Mesodermal cell (in vitro differentiated cells): ENCODE measurements at regions not wholly inside any gene's neighbourhood (a gene's known extent, or its start where the extent isn't known, plus 50 kb on each side); places are given as distances from the start of the nearest gene placed in this dataset.

ENCODE experiments used
- H3K27ac ChIP-seq: 2 replicates; pipeline ENCODE4 v1.7.0; 2013; ENCODE audit warnings: mild to moderate bottlenecking, low read depth, low read length, moderate library complexity; ENCODE audit not compliant: severe bottlenecking
- H3K36me3 ChIP-seq: 2 replicates; pipeline ENCODE4 v1.7.1; 2013; ENCODE audit warnings: mild to moderate bottlenecking, low read length, moderate library complexity; ENCODE audit not compliant: control insufficient read depth, insufficient read depth
- H3K4me1 ChIP-seq: one replicate; pipeline ENCODE4 v1.7.1; 2013; ENCODE audit warnings: mild to moderate bottlenecking, low read length; ENCODE audit not compliant: insufficient read depth, control insufficient read depth, poor library complexity, severe bottlenecking
- H3K4me3 ChIP-seq: 2 replicates; pipeline ENCODE4 v1.7.0; 2013; ENCODE audit warnings: low read length, control low read depth, mild to moderate bottlenecking; ENCODE audit not compliant: insufficient read depth, poor library complexity, severe bottlenecking; ENCODE audit errors: extremely low read depth
- H3K9me3 ChIP-seq: 2 replicates; pipeline ENCODE4 v1.7.1; 2013; ENCODE audit warnings: mild to moderate bottlenecking, low read length, moderate library complexity; ENCODE audit not compliant: control insufficient read depth
- WGBS, 2 experiments: methylation state at CpG; one replicate each; pipeline ENCODE4 v1.1.5; 2013; ENCODE audit warnings: missing lambda C conversion rate in 2 of 2; ENCODE audit not compliant: insufficient coverage in 2 of 2; 5-methylcytosine and 5-hydroxymethylcytosine counted together

GRCh38 chr13:33710924-33711323, 107.0 kb upstream of the RFC3 start:
- no peak overlapping the region for H3K27ac ChIP-seq
- no peak overlapping the region for H3K4me3 ChIP-seq
- no peaks in the 10 kb centered on the region for H3K36me3 ChIP-seq
- no CpG with 5 or more reads among the region's 1 CpG for WGBS, 2 experiments
- no peaks in the 10 kb centered on the region for H3K4me1 ChIP-seq
- no peaks in the 10 kb centered on the region for H3K9me3 ChIP-seq

DNA sequence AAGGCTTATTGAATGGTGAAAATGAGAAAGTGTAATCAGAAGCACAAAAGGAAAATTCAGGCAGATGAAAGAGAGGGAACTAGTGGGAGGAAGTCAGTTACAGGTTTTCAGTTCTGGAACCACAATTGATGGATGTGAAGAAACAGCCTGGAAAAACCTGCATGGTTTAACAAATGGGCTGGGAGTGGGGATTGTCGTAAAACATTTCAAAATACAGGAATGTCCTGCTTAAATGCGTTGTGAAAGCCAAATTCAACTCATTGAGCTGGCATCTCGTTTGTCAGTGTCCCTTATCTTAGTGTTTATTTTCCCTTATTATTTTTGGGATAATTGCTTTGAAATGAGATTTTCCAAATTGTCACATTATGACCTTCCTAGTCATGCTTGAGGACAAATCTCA, 106.5 kb upstream of the RFC3 start:
- H3K4me3 ChIP-seq: no peak overlapping the region
- H3K9me3 ChIP-seq: no peaks in the 10 kb centered on the region
- 77 to 100% methylated on average over 2 of the region's 3 CpGs for WGBS, 2 experiments

GRCh38 chr13:33717775-33718174, 100.2 kb upstream of the RFC3 start:
- H3K9me3 ChIP-seq: peaks cover 4% of the 10 kb centered on the region
- no peaks in the 10 kb centered on the region for H3K36me3 ChIP-seq
- peaks cover 7% of the 10 kb centered on the region for H3K4me1 ChIP-seq
- no peak overlapping the region for H3K4me3 ChIP-seq
- H3K27ac ChIP-seq: no peak overlapping the region

More for the DNA sequence above, 106.5 kb upstream of the RFC3 start:
- Histone ChIP-seq H3K27ac (no peak overlapping the region), H3K4me1 (no peaks in the 10 kb centered on the region), H3K36me3 (no peaks in the 10 kb centered on the region)

GRCh38 chr13:33721724-33722123, 96.2 kb upstream of the RFC3 start:
- Histone ChIP-seq H3K9me3 (peaks cover 4% of the 10 kb centered on the region), H3K4me3 (no peak overlapping the region), H3K36me3 (no peaks in the 10 kb centered on the region), H3K4me1 (peaks cover 7% of the 10 kb centered on the region), H3K27ac (no peak overlapping the region)
- no CpG with 5 or more reads among the region's 1 CpG for WGBS, 2 experiments

GRCh38 chr13:33722216-33722915, 95.6 kb upstream of the RFC3 start:
- no CpG with 5 or more reads among the region's 3 CpGs for WGBS, 2 experiments
- no peaks in the 10 kb centered on the region for H3K36me3 ChIP-seq
- peaks cover 4% of the 10 kb centered on the region for H3K9me3 ChIP-seq
- no peak overlapping the region for H3K27ac ChIP-seq
- peaks cover 7% of the 10 kb centered on the region for H3K4me1 ChIP-seq
- no peak overlapping the region for H3K4me3 ChIP-seq

DNA sequence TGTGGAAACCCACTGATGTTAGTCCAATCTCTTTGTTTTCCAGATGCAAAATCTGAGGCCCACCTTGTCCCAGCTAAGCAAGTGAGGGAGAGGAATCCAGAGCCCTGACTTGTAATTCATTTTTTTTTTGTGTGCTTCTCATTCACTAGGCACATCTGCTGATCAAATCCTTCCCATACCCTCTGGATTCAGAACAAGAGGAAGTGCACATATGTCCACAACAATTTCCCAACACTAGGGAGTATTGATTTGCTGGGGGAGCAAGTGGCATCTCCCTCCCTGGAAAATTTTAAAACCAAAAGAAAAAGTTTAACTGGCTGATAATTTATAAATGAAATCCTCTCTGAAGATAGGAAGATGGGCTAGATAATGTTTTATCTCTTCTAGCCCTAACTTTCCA, 94.6 kb upstream of the RFC3 start:
- Histone ChIP-seq H3K4me3 (no peak overlapping the region), H3K4me1 (peaks cover 7% of the 10 kb centered on the region), H3K36me3 (no peaks in the 10 kb centered on the region), H3K27ac (no peak overlapping the region), H3K9me3 (peaks cover 4% of the 10 kb centered on the region)

DNA sequence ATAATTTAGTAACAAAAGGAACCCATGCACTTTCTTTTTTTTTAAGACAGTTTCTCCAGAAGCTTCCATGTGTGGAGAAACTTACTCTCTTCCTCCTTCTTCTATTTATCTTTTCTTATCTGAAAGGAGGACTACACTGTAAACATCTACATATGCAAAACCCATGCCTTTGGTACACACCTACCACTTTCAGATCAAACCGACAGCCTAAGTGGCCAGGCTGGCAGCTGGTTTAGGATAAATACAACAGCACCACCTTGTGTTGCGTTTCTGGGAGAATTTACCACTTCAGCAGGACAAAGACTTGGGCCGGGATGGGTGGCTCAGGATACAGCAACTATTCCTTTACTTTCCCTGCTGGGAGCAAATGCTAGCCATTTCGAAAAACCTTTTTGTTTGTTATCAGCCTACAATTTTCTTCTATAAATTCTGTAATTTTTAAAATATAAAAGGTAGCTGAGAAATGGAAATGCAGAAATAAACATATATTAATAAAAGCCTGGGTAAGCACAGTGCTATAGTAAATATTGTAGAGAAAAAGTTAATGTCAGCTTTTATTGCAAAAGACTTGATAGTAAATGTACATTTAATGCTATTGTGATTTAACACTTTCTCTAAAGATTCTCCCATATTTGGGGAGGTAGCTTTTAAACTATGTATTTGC, 94.0 kb upstream of the RFC3 start:
- Histone ChIP-seq H3K36me3 (no peaks in the 10 kb centered on the region), H3K27ac (no peak overlapping the region), H3K4me1 (peaks cover 7% of the 10 kb centered on the region), H3K4me3 (no peak overlapping the region), H3K9me3 (peaks cover 4% of the 10 kb centered on the region)
- 0 to 20% methylated on average over 1 to 2 of the region's 4 CpGs for WGBS, 2 experiments

DNA sequence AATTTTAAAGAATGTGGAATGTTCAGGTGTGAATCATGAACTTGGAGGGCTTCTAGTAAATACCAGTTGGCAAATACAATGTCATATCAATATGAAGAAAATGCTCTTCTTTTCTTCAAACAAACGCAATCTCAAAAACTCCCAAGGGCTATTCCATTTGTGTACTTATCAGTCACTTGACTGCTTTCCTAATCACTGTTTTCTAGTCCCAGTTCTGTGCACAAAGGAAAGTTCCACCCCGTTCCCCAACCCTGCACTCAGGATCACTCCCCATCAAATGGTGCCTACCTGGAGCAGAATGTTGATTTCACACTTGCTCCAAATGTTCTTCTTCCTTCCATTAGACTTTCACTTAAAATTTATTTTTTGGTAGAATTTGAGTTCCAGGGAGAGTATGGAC, 92.6 kb upstream of the RFC3 start:
- H3K4me1 ChIP-seq: peaks cover 7% of the 10 kb centered on the region
- no peak overlapping the region for H3K4me3 ChIP-seq
- no peaks in the 10 kb centered on the region for H3K9me3 ChIP-seq
- H3K36me3 ChIP-seq: no peaks in the 10 kb centered on the region
- H3K27ac ChIP-seq: no peak overlapping the region
- 78 to 88% methylated on average over 1 to 2 of the region's 2 CpGs for WGBS, 2 experiments

GRCh38 chr13:33727297-33728083, 90.5 kb upstream of the RFC3 start:
- no peak overlapping the region for H3K27ac ChIP-seq
- H3K4me1 ChIP-seq: no peaks in the 10 kb centered on the region
- no peaks in the 10 kb centered on the region for H3K9me3 ChIP-seq
- no peaks in the 10 kb centered on the region for H3K36me3 ChIP-seq
- H3K4me3 ChIP-seq: no peak overlapping the region
- WGBS, 2 experiments: no CpG with 5 or more reads among the region's 4 CpGs

DNA sequence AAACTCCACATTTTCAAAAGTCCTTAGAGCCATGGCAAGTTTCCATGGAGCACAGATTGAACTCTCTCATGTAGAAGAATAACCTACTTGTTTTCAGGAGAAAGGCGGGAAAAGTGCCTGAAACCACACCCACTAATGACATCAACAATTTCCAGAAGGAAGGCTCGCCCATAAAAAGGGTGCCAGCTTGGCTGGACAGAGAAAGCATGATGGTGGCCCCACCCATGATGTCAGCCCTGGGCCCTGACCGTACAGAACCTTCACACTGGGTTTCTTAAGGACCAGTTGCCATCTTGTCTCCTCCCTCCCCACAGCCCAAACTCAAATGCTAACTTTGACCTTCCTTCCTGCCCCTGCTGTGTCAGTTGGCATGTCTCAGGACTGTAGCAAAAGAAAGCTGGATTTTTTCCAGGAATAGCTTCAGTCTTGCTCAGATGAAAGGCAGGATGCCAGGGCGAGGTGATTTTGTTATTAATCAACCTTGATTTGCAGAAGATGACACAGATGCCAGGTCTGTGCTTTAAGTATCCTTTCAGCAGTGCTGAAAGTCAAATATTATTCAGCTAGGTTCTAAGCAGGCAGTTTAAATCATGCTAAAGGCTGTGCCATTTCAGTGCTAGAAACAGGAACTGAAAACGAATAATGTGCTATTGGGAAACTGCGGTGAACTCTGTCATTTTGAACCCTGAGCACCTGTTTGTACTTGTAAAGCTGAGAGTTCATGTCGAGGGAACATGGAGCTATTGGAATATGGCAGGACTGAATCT, 89.5 kb upstream of the RFC3 start:
- no peaks in the 10 kb centered on the region for H3K4me1 ChIP-seq
- no peak overlapping the region for H3K27ac ChIP-seq
- no peaks in the 10 kb centered on the region for H3K36me3 ChIP-seq
- no peaks in the 10 kb centered on the region for H3K9me3 ChIP-seq
- 78 to 83% methylated on average over 6 to 7 of the region's 7 CpGs for WGBS, 2 experiments
- H3K4me3 ChIP-seq: no peak overlapping the region
